ENCODE measurements at regions not wholly inside any gene's neighbourhood (a gene's known extent, or its start where the extent isn't known, plus 50 kb on each side); places are given as distances from the start of the nearest gene placed in this dataset.
"Not testable (repeated sequence)": the region's sequence is repeated elsewhere in the genome, so short reads cannot be mapped to it uniquely, and the experiment has no call there.

DNA sequence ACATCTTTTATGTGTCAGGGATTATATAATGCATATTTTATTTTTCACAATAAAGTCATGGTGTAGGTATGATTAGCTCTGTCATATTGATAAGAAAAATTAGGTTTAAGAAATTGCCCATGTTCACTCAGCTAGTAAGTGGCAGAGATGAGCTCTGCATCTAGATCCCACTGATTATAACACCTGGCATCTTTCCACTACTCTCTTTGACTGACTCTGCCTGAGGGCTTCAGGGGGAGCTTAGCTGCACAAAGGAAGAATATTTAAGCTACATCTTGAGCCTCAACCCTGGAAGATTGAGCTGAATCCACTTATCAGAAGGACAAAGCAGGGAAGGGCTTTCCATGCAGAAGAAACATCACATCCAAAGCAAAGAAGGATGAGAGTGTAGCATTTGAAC lies 190.4 kb downstream of the MIS18A start:
- DNase-seq = no peak

GRCh38 chr21:32087447-32087846 lies 191.4 kb downstream of the MIS18A start:
- DNase-seq = no peak

DNA sequence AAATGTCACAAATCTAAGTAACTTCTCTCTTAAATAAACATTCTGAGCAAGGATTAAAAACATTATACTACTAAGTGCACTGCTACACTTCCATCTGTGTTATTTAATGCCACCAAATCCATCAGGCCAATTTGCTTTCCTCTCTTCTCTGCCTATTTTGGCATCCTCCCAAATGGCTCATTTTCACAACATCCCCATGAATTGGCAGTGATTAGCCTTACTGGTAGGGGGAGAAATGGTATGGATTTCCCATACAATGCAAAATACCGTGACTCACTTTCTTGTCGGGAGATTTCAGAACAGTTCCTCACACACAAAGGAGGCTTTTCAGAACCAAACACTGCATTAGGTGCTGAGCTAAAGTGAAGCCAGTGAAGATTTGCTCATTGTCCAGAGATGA lies 195.7 kb downstream of the MIS18A start:
- no peak for DNase-seq

GRCh38 chr21:32082466-32082865 lies 196.4 kb downstream of the MIS18A start:
- no peak for DNase-seq

- no peak for DNase-seq
Observed at GRCh38 chr21:32073593-32073992, 200.8 kb downstream of the HUNK start.

GRCh38 chr21:32073190-32073589 lies 200.4 kb downstream of the HUNK start:
- DNase-seq = no peak

- not testable (repeated sequence) for DNase-seq
Observed at GRCh38 chr21:32071620-32072019, 198.8 kb downstream of the HUNK start.

GRCh38 chr21:32070676-32071330 lies 198.0 kb downstream of the HUNK start:
- no peak for DNase-seq

DNA sequence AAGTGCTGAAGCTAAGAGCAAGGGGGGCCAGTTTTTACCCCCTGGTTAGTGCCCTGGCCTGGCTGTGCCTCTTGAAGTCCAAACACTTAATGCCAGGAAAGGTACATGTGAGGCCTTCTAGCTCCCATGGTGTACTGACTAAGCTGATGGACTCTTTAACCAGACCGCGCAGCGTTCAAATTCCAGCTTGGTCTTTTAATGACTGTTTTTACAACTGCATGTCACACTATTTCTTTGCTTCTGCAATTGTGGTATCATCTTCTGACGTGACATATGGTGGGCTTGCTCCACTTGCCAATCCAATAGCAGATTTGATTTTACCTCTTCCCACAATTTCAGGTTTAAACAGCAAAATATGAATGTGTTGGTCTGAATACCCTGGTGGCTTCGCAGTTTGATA lies 197.3 kb downstream of the HUNK start:
- DNase-seq = no peak

- DNase-seq = no peak
Observed at GRCh38 chr21:32065654-32066053, 192.8 kb downstream of the HUNK start.

- DNase-seq = no peak
Observed at GRCh38 chr21:32064281-32064910, 191.6 kb downstream of the HUNK start.

DNA sequence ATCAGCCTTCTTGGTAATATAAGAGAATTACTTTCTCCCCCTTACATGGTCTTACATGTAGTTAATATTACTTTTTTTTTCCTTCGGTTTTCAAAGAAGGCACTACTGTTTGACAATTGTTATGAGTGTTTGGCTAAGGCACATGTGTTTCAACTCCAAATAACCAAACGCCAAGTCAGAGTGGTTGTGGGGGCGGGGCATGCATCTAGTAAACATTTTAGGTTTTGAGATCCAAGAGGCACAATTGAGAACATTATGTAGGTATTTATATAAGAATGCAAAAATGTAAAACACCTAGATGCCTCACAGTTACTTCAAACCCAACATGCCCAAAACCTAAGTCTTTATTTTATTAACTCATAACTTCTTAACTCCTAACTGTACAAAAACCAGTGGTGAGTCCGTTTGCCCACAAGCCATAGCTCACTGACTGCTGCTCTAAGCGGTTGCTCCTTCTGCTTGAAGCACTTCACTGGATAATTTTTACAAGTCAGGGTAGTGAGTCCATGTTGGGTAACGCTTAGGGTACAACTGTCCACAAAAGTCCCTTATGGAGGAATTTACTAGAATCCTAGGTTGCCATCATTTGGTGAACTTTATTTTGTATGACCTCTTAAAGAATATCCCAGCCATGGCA lies 189.9 kb downstream of the HUNK start:
- no peak for DNase-seq

GRCh38 chr21:32061729-32062128 lies 188.9 kb downstream of the HUNK start:
- no peak for DNase-seq

- no peak for DNase-seq
Observed at GRCh38 chr21:32056791-32057190, 184.0 kb downstream of the HUNK start.

GRCh38 chr21:32055305-32055704 lies 182.5 kb downstream of the HUNK start:
- no peak for DNase-seq
